ENCODE measurements at regions not wholly inside any gene's neighbourhood (a gene's known extent, or its start where the extent isn't known, plus 50 kb on each side); places are given as distances from the start of the nearest gene placed in this dataset.

DNA sequence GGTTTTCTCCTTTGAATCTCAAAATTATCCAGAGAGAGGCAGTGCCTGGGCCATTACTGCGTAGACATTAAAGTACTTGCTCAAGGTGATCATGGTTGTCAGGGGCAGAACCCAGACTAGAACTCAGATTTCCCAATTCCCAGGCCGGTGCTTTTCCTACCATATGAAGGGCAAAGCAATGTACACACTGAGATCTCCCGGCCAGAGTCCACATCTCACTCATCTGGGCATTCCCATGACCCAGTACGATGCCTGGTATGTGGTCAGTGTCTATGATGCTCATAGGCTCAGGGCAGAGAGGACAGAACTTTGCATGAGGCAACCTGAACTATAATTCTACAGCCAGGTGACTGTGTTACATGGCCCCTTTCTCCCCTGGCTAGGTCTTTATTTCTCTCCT lies 531.4 kb downstream of the TDRD15 start:
- H3K4me1 ChIP-seq = no peaks in the 10 kb centered on the region
- ATAC-seq (no peak), DNase-seq (no peak)
- intact Hi-C loops (cut with DNase I) = no loop called here
- H3K36me3 ChIP-seq (ENCODE audit: insufficient read depth in 1 of 2, low read depth in 1 of 2) = no peaks in the 10 kb centered on the region
- TF ChIP-seq, protein P1, sequence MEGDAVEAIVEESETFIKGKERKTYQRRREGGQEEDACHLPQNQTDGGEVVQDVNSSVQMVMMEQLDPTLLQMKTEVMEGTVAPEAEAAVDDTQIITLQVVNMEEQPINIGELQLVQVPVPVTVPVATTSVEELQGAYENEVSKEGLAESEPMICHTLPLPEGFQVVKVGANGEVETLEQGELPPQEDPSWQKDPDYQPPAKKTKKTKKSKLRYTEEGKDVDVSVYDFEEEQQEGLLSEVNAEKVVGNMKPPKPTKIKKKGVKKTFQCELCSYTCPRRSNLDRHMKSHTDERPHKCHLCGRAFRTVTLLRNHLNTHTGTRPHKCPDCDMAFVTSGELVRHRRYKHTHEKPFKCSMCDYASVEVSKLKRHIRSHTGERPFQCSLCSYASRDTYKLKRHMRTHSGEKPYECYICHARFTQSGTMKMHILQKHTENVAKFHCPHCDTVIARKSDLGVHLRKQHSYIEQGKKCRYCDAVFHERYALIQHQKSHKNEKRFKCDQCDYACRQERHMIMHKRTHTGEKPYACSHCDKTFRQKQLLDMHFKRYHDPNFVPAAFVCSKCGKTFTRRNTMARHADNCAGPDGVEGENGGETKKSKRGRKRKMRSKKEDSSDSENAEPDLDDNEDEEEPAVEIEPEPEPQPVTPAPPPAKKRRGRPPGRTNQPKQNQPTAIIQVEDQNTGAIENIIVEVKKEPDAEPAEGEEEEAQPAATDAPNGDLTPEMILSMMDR (IDR thresholded peaks at IDR 0.05) = no peak
- no peaks in the 10 kb centered on the region for H3K9me3 ChIP-seq
- WGBS, 3 donors = 83 to 93% (median 92%) methylated on average over 4 of the region's 4 CpGs
- H3K27me3 ChIP-seq (ENCODE audit: insufficient read depth in 3 of 3, low read length in 2 of 3) = no peaks in the 10 kb centered on the region
- no peak overlapping the region for H3K4me3 ChIP-seq
- H3K27ac ChIP-seq = no peak overlapping the region

DNA sequence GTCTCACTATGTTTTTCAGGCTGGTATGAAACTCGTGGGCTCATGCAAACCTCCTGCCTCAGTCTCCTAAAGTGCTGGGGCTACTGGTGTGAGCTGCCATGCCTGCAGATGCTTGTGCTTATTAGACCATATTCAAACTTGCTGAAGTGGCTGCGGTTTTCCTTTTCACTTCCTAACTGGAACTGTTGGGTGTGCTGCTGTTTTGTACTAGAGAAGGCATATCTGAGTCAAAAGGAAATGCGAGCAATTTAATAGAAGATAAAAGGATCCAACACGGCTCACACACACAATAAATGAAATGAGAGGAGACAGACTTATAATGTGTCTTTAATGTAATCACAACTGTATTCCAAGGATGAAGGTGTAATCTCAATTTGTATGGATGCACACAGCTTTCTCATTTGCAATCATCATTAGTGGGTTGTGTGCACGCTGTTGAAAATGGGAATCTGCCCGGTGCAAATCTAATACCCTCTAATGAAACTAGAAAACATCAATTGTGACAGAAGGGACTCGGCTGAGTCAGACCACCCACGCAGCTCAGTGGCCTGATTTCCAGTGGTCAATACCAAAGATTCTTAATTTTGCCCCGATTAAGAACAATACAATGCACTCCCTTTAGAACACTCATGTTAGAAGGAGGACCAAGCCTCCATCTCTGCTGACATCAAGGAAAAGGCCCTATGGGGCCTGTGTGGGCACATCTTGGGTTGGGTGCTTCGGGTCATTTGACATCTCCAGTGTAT lies 532.7 kb downstream of the TDRD15 start:
- H3K36me3 ChIP-seq (ENCODE audit: insufficient read depth in 1 of 2, low read depth in 1 of 2) = no peaks in the 10 kb centered on the region
- no peaks in the 10 kb centered on the region for H3K9me3 ChIP-seq
- intact Hi-C loops (cut with DNase I) = no loop called here
- H3K4me1 ChIP-seq = no peaks in the 10 kb centered on the region
- TF ChIP-seq, protein P1 (IDR thresholded peaks at IDR 0.05) = no peak
- no peak overlapping the region for H3K4me3 ChIP-seq
- DNase-seq (no peak), ATAC-seq (no peak)
- no peak overlapping the region for H3K27ac ChIP-seq
- 79 to 80% (median 80%) methylated on average over 10 of the region's 10 CpGs for WGBS, 3 donors
- no peaks in the 10 kb centered on the region for H3K27me3 ChIP-seq (ENCODE audit: insufficient read depth in 3 of 3, low read length in 2 of 3)

DNA sequence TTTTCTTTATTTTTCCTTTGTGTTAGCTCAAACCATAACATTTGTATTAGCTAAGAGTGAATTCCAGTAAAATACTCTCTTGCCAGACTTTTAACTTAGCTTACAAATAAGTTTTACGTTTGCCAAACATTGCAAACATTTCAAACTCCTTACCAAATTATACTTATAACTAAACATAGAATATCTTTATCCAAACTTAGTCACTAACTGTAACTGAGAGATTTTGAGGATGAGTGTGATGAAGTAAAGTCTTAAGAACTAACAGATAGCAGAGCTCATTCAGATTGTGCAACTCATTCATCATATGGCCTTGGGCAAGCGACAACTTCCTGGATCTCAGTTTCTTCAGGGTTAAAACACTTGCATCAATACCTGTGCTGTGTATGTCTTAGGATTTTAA lies 533.7 kb downstream of the TDRD15 start:
- Histone ChIP-seq H3K27me3 (ENCODE audit: insufficient read depth in 3 of 3, low read length in 2 of 3) (no peaks in the 10 kb centered on the region), H3K9me3 (no peaks in the 10 kb centered on the region), H3K36me3 (ENCODE audit: insufficient read depth in 1 of 2, low read depth in 1 of 2) (no peaks in the 10 kb centered on the region), H3K27ac (no peak overlapping the region), H3K4me3 (no peak overlapping the region), H3K4me1 (no peaks in the 10 kb centered on the region)
- WGBS, 3 donors = 85 to 88% (median 87%) methylated on average over 2 of the region's 2 CpGs
- TF ChIP-seq, protein P1 (IDR thresholded peaks at IDR 0.05) = no peak
- intact Hi-C loops (cut with DNase I) = no loop called here
- ATAC-seq (no peak), DNase-seq (no peak)

DNA sequence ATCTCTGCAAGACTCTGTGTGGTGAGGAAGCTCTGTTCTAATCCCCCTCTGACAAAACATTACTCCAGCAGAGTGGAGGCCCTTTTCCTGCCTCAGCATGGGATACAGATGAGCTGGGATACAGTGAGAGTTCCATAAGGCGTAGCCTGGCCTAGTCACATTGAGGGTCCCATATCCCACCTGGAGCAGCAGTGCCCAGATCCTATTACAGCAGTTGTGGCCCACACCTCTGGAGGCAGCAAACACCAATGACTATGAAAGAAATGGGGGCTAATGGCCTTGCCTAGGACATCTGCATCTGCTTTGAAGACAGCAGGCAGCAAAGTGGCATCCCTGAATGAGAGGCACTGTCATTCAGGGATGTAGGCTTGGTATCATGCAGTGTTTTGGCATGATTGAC lies 534.5 kb downstream of the TDRD15 start:
- Histone ChIP-seq H3K9me3 (no peaks in the 10 kb centered on the region), H3K27ac (no peak overlapping the region), H3K4me1 (no peaks in the 10 kb centered on the region), H3K36me3 (ENCODE audit: insufficient read depth in 1 of 2, low read depth in 1 of 2) (no peaks in the 10 kb centered on the region), H3K27me3 (ENCODE audit: insufficient read depth in 3 of 3, low read length in 2 of 3) (no peaks in the 10 kb centered on the region), H3K4me3 (no peak overlapping the region)
- ATAC-seq (no peak), DNase-seq (no peak)
- intact Hi-C loops (cut with DNase I) = no loop called here
- 45 to 95% (median 94%) methylated on average over 1 of the region's 1 CpG for WGBS, 3 donors
- TF ChIP-seq, protein P1 (IDR thresholded peaks at IDR 0.05) = no peak

Data from psoas muscle (tissue), 7 donors.